ENCODE measurements at regions not wholly inside any gene's neighbourhood (a gene's known extent, or its start where the extent isn't known, plus 50 kb on each side); places are given as distances from the start of the nearest gene placed in this dataset.

GRCh38 chr6:18988636-18989035 is 601.5 kb downstream of the RNF144B start:
- TF ChIP-seq, protein P1, sequence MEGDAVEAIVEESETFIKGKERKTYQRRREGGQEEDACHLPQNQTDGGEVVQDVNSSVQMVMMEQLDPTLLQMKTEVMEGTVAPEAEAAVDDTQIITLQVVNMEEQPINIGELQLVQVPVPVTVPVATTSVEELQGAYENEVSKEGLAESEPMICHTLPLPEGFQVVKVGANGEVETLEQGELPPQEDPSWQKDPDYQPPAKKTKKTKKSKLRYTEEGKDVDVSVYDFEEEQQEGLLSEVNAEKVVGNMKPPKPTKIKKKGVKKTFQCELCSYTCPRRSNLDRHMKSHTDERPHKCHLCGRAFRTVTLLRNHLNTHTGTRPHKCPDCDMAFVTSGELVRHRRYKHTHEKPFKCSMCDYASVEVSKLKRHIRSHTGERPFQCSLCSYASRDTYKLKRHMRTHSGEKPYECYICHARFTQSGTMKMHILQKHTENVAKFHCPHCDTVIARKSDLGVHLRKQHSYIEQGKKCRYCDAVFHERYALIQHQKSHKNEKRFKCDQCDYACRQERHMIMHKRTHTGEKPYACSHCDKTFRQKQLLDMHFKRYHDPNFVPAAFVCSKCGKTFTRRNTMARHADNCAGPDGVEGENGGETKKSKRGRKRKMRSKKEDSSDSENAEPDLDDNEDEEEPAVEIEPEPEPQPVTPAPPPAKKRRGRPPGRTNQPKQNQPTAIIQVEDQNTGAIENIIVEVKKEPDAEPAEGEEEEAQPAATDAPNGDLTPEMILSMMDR (conservative IDR thresholded peaks at IDR 0.05), result no peak
- TF ChIP-seq ZFX (IDR thresholded peaks at IDR 0.05), result no peak
